GM13977 (cell line): ENCODE measurements at regions not wholly inside any gene's neighbourhood (a gene's known extent, or its start where the extent isn't known, plus 50 kb on each side); places are given as distances from the start of the nearest gene placed in this dataset.
"Not testable (repeated sequence)": the region's sequence is repeated elsewhere in the genome, so short reads cannot be mapped to it uniquely, and the experiment has no call there.

ENCODE experiments used
- DNase-seq: peaks from one replicate; pipeline ENCODE4 v3.0.0; 2012; ENCODE audit warnings: low spot score
- CTCF ChIP-seq: IDR thresholded peaks from 2 replicates; pipeline ENCODE4 v1.5.1; 2012; ENCODE audit warnings: mild to moderate bottlenecking, control low read depth; ENCODE audit not compliant: insufficient read depth; ENCODE audit errors: extremely low read depth, missing control alignments
- in situ Hi-C: fragments of 300-500 bp; cut with MboI; formaldehyde crosslinking; loops from one replicate; pipeline ENCODE4 v1.12.0; 2022; ENCODE audit warnings: low sequenced_read_pairs, low pct_unique_long_range_greater_than_20kb, mixed read lengths, inconsistent platforms; ENCODE audit not compliant: unreplicated experiment

GRCh38 chr4:82248903-82249632 lies 124.7 kb downstream of the HNRNPD start:
- no peak for TF ChIP-seq CTCF
- DNase-seq, result no peak
- in situ Hi-C loops, result no loop called here

- DNase-seq, result no peak
- in situ Hi-C loops, result no loop called here
- no peak for TF ChIP-seq CTCF
Observed at GRCh38 chr4:82247629-82248028, 126.2 kb downstream of the HNRNPD start.

- TF ChIP-seq CTCF, result no peak
- no peak for DNase-seq
- in situ Hi-C loops, result no loop called here
Observed at GRCh38 chr4:82247171-82247570, 126.6 kb downstream of the HNRNPD start.

- no peak for DNase-seq
- no peak for TF ChIP-seq CTCF
- in situ Hi-C loops, result no loop called here
Observed at GRCh38 chr4:82241534-82241933, 132.3 kb downstream of the HNRNPD start.

- DNase-seq, result no peak
- in situ Hi-C loops, result no loop called here
- no peak for TF ChIP-seq CTCF
Observed at GRCh38 chr4:82240410-82240809, 133.4 kb downstream of the HNRNPD start.

GRCh38 chr4:82237142-82237541 lies 136.6 kb downstream of the HNRNPD start:
- DNase-seq, in situ Hi-C loops: not testable (repeated sequence)

GRCh38 chr4:82235346-82235745 lies 138.4 kb downstream of the HNRNPD start:
- no peak for DNase-seq
- TF ChIP-seq CTCF, result no peak
- in situ Hi-C loops, result no loop called here
